ENCODE measurements at regions not wholly inside any gene's neighbourhood (a gene's known extent, or its start where the extent isn't known, plus 50 kb on each side); places are given as distances from the start of the nearest gene placed in this dataset.

DNA sequence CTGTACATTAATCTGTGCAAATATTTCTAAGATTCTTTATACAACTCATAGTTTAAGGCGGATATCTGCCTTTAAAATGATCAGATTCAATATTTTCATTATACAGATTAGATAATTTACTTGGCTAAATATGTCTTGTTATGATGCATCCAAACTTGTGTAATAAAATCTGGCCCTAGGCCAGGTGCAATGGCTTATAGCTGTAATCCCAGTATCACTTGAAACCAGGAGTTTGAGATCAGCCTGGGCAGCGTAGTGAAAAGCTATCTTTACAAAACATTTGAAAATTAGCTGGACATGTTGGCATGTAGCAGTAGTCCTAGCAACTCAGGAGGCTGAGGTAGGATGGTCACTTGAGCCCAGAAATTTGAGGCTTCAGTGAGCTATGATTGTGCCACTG is 2002.2 kb upstream of the ACO1 start:
- TF ChIP-seq CTCF (IDR thresholded peaks at IDR 0.05) (no peak), POLR2AphosphoS5 (IDR thresholded peaks at IDR 0.05; ENCODE audit: low read depth, low read length) (no peak)
